ENCODE measurements at regions not wholly inside any gene's neighbourhood (a gene's known extent, or its start where the extent isn't known, plus 50 kb on each side); places are given as distances from the start of the nearest gene placed in this dataset.
"Not testable (repeated sequence)": the region's sequence is repeated elsewhere in the genome, so short reads cannot be mapped to it uniquely, and the experiment has no call there.

DNA sequence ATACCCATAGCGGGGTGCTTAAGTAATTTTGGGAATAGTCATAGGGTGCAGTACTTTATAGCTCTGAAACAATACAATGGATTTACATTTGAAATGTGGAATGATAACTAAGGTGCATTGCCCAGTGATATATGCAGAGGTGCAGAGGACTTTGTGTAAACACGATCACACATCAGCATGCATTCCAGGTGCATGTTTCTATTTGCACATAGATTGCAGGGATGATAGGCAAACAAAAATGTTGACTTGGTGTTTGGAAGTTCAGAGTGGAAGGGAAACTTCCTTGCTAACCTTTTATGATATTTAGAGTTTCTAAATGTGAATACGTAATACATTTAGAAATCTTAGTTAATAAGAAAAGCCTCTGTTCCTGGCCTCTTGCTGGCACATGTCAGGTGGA lies 941.5 kb downstream of the TUBA3C start:
- DNase-seq (ENCODE audit: low read depth in 2 of 2) = not testable (repeated sequence)

DNA sequence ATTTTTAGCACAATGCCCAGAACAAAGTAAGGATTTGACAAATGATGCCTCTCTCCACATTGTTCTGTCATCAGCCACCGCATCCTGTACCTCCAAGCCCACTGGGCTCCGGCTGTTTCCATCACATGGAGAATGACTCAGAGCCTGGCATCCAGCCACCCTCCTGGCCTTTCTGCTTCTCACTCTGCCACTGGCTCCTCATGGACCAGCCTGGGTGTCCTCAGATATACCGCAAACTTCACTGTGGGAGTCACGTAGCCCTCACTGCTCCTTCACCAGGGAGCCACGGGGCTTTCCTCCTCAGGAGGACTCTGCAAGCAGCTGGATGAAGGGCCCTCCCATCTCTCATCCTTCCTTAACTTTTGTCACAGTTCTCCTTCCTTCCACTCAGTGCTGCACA lies 943.0 kb downstream of the TUBA3C start:
- not testable (repeated sequence) for DNase-seq (ENCODE audit: low read depth in 2 of 2)

- DNase-seq (ENCODE audit: low read depth in 2 of 2) = no peak
These were observed 945.2 kb downstream of the TUBA3C start for GRCh38 chr13:18236528-18236815.

DNA sequence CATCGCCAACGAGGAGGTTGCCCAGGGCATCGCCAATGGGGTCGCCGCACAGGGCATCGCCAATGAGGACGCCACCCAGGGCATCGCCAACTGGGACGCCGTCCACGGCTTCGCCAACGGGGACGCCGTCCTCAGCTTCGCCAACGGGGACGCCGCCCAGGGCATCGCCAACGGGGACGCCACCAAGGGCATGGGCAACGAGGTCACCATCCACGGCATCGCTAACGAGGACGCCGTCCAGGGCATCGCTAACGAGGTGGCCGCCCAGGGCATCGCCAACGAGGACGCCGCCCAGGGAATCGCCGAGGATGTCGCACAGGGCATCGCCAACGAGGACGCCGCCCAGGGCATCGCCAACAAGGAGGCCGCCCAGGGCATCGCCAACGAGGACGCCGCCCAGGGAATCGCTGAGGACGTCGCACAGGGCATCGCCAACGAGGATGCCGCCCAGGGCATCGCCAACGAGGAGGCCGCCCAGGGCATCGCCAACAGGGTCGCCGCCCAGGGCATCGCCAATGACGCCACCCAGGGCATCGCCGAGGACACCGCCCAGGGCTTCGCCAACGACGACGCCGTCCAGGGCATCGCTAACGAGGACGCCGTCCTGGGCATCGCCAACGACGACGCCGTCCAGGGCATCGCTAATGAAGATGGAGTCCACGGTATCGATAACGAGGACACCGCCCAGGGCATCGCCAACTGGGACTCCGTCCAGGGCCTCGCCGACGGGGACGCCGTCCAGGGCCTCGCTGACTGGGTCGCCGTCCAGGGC lies 945.7 kb downstream of the TUBA3C start:
- no peak for DNase-seq (ENCODE audit: low read depth in 2 of 2)

DNA sequence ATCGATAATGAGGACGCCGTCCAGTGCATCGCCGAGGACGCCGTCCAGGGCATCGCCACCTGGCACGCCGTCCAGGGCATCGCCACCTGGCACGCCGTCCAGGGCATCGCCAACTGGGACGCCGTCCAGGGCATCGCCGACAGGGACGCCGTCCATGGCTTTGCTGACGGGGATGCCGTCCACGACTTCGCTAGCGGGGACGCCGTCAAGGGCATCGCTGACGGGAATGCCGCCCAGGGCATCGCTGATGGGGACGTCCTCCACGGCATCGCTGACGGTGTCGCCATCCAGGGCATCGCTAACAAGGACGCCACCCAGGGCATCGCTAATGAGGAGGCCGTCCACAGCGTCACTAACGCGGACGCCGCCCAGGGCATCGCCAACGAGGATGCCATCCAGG lies 946.5 kb downstream of the TUBA3C start:
- DNase-seq (ENCODE audit: low read depth in 2 of 2) = no peak

DNA sequence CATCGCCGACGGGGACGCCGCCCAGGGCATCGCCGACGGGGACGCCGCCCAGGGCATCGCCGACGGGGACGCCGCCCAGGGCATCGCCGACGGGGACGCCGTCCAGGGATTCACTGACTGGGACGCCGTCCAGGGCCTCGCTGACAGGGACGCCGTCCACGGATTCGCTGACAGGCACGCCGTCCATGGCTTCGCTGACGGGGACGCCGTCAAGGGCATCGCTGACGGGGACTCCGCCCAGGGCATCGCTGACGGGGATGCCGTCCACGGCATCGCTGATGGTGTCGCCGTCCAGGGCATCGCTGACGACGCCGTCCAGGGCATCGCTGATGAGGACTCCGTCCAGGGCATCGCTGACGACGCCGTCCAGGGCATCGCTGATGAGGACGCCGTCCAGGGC lies 947.2 kb downstream of the TUBA3C start:
- DNase-seq (ENCODE audit: low read depth in 2 of 2) = not testable (repeated sequence)

DNA sequence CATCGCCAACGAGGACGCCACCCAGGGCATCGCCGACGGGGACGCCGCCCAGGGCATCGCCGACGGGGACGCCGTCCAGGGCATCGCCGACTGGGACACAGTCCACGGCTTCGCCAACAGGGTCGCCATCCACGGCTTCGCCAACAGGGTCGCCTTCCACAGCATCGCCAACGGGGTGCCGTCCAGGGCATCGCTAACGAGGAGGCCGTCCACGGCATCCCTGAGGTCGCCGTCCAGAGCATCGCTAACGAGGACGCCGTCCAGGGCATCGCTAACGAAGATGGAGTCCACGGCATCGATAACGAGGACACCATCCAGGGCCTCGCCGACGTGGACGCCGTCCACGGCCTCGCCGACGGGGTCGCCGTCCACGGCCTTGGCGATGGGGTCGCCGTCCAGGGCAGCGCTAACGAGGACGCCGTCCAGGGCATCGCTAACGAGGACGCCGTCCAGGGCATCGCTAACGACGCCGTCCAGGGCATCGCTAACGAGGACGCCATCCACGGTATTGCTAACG lies 947.8 kb downstream of the TUBA3C start:
- DNase-seq (ENCODE audit: low read depth in 2 of 2) = no peak

DNA sequence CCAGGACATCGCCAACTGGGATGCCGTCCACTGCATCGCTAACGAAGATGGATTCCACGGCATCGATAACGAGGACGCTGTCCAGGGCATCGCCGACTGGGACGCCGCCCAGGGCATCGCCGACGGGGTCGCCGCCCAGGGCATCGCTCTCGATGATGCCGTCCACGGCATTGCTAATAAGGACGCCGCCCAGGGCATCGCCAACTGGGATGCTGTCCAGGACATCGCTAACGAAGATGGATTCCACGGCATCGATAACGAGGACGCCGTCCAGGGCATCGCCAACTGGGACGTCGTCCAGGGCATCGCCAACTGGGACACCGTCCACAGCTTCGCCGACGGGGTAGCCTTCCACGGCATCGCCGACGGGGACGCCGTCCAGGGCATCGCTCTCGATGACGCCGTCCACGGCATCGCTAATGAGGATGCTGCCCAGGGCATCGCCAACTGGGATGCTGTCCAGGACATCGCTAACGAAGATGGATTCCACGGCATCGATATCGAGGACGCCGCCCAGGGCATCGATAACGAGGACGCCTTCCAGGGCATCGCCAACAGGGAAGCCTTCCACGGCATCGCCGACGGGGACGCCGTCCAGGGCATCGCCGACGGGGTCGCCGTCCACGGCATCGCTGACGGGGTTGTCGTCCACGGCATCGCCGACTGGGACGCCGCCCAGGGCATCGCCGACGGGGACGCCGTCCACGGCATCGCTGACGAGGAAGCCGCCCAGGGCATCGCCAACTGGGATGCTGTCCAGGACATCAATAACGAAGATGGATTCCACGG lies 948.4 kb downstream of the TUBA3C start:
- DNase-seq (ENCODE audit: low read depth in 2 of 2) = no peak

GRCh38 chr13:18232298-18232993 lies 949.2 kb downstream of the TUBA3C start:
- DNase-seq (ENCODE audit: low read depth in 2 of 2) = no peak

GRCh38 chr13:18224411-18224810 lies 957.2 kb downstream of the TUBA3C start:
- not testable (repeated sequence) for DNase-seq (ENCODE audit: low read depth in 2 of 2)

DNA sequence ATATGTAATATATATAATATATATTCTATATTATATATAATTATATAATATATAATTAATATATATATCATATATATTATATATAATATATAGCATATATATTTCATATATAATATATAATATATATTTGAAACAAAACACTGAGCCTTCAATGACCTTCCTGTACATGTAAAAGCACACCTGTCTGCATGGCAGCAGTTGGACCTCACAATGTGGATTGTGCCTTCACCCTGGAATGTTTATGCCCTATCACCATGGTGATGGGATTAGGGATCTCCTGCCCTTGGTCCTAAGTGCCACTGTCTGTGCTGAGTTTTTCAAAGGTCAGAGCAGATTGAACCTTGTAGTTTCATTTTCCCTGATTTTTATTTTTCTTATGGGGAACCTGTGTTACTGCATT lies 966.9 kb downstream of the TUBA3C start:
- not testable (repeated sequence) for DNase-seq (ENCODE audit: low read depth in 2 of 2)

DNA sequence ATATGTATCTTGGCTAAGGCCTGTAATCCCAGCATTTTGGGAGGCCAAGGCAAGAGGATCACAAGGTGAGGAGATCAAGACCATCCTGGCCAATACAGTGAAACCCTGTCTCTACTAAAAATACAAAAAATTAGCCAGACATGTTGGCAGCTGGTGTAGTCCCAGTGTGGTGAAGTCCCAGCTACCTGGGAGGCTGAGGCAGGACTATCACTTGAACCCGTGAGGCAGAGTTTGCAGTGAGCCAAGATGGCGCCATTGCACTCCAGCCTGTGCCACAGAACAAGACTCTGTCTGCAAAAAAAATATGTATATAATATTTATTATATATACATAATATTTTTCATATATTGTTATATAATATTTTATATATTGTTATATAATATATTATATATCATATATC lies 968.1 kb downstream of the TUBA3C start:
- DNase-seq (ENCODE audit: low read depth in 2 of 2) = not testable (repeated sequence)

DNA sequence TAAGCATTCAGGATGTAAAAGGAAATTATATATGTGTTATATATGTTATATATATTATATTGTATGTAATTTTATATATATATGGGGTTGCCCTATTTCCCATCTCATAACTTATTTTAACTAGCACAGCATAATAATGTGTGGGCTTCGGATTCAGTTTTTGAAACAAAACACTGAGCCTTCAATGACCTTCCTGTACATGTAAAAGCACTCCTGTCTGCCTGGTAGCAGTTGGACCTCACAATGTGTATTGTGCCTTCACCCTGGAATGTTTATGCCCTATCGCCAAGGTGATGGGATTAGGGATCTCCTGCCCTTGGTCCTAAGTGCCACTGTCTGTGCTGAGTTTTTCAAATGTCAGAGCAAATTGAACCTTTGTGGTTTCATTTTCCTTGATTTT lies 968.8 kb downstream of the TUBA3C start:
- DNase-seq (ENCODE audit: low read depth in 2 of 2) = no peak

- DNase-seq (ENCODE audit: low read depth in 2 of 2) = peak in 1 of 2 experiments; percentile 18
These were observed 969.7 kb downstream of the TUBA3C start for GRCh38 chr13:18211752-18212560.

- not testable (repeated sequence) for DNase-seq (ENCODE audit: low read depth in 2 of 2)
These were observed 976.9 kb downstream of the TUBA3C start for GRCh38 chr13:18204614-18205178.

DNA sequence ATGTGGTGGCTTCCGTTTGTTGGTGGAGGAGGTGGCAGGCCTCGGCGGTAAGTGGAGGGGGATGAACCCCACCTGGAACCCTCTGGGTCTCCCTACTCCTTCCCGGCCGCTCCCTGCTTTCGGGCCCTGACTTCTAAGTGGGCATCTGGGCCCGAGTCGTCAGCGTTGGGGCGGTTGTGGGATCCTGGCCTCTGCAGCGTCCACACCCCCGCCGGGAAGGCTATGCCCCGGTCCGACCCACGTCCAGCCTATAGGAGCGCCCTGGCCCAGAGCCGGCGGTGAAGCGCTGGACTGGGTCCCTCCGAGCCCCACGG lies 986.3 kb downstream of the TUBA3C start:
- DNase-seq (ENCODE audit: low read depth in 2 of 2) = not testable (repeated sequence)

DNA sequence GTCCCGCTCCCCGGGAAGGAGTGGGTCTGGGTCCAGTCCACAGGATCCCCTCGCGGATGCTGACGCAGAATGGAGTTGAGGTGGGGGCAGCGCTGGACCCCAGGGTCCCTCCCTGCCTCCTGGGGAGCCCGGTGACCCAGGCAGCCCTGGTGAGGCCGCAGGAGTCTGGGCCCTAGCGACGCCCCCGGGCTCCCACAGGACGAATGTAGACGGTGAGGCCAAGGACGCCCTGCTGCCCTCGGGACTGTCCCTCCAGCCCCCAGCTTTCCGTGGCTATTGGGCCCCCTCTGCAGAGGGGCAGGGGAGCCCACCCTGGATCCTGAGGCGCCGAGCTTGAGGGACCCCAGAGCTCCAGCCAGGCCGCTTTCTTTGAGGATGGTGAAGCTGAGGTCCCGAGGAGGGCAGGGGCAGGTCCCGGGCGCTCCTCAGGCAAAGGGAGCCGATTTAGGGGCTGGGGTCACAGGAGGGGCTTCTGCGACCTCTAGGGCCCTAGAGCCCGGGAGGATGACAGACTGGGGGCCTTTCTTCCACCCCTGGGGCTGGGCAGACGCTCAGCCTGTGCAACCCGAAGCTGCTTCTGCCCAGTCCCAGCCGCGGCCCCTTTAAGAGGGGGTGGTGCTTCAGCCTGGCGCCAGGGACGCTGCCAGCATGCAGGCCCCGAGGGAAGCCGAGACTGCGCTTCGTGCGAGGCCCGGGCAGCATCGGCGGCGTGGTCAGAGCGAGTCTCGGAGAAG lies 986.8 kb downstream of the TUBA3C start:
- DNase-seq (ENCODE audit: low read depth in 2 of 2) = not testable (repeated sequence)

GRCh38 chr13:18194104-18194503 lies 987.5 kb downstream of the TUBA3C start:
- not testable (repeated sequence) for DNase-seq (ENCODE audit: low read depth in 2 of 2)

Data from fibroblast of skin of left biceps (primary cell).